ENCODE measurements at regions not wholly inside any gene's neighbourhood (a gene's known extent, or its start where the extent isn't known, plus 50 kb on each side); places are given as distances from the start of the nearest gene placed in this dataset.

- TF ChIP-seq CTCF (IDR thresholded peaks at IDR 0.05; ENCODE audit: low read depth, low read length, poor library complexity, severe bottlenecking) = no peak
- TF ChIP-seq EZH2phosphoT487 (IDR thresholded peaks at IDR 0.05; ENCODE audit: borderline replicate concordance, low read length) = no peak
These were observed 428.5 kb upstream of the RGS18 start for GRCh38 chr1:191729742-191730141.
